Neural progenitor cell (in vitro differentiated cells): ENCODE measurements at regions not wholly inside any gene's neighbourhood (a gene's known extent, or its start where the extent isn't known, plus 50 kb on each side); places are given as distances from the start of the nearest gene placed in this dataset.

Experiments
- DNase-seq: peaks from one replicate; pipeline ENCODE4 v3.0.0-alpha.2; 2016; ENCODE audit warnings: low spot score
- H2AFZ ChIP-seq: fragments of 200-600 bp; sonication (generic); replicated peaks from 2 replicates; pipeline ENCODE4 v1.6.1; 2016; ENCODE audit warnings: antibody characterized with exemption
- H3F3A ChIP-seq: fragments of 200-600 bp; sonication (generic); 2 replicates; pipeline ENCODE4 v1.6.1; 2016; ENCODE audit warnings: antibody characterized with exemption, low read depth
- H3K27ac ChIP-seq: fragments of 200-600 bp; sonication (generic); 2 replicates; pipeline ENCODE4 v1.5.1; 2016; ENCODE audit warnings: mild to moderate bottlenecking
- H3K27me3 ChIP-seq: fragments of 200-600 bp; sonication (generic); 2 replicates; pipeline ENCODE4 v1.6.1; 2016; ENCODE audit warnings: mild to moderate bottlenecking, moderate library complexity
- H3K36me3 ChIP-seq: fragments of 200-600 bp; sonication (generic); 2 replicates; pipeline ENCODE4 v1.5.1; 2016
- H3K4me1 ChIP-seq: fragments of 200-600 bp; sonication (generic); 2 replicates; pipeline ENCODE4 v1.6.1; 2016; ENCODE audit warnings: mixed run types
- H3K4me2 ChIP-seq: fragments of 200-600 bp; sonication (generic); 2 replicates; pipeline ENCODE4 v1.6.1; 2016
- H3K4me3 ChIP-seq: fragments of 200-600 bp; sonication (generic); 2 replicates; pipeline ENCODE4 v1.5.1; 2016
- H3K79me2 ChIP-seq: fragments of 200-600 bp; sonication (generic); 2 replicates; pipeline ENCODE4 v1.6.1; 2016; ENCODE audit warnings: low read depth
- H3K9ac ChIP-seq: fragments of 200-600 bp; sonication (generic); 2 replicates; pipeline ENCODE4 v1.6.1; 2016
- H3K9me3 ChIP-seq: fragments of 200-600 bp; sonication (generic); 2 replicates; pipeline ENCODE4 v1.5.1; 2016; ENCODE audit warnings: low read depth
- H4K20me1 ChIP-seq: fragments of 200-600 bp; sonication (generic); 2 replicates; pipeline ENCODE4 v1.6.1; 2016; ENCODE audit warnings: low read depth
- H3K27ac Mint-ChIP-seq: 3 replicates; pipeline ENCODE4 v1.8.0; 2021; ENCODE audit warnings: mixed read lengths
- H3K27me3 Mint-ChIP-seq: 2 replicates; pipeline ENCODE4 v1.8.0; 2022; ENCODE audit warnings: low read depth, mild to moderate bottlenecking, inconsistent platforms, moderate library complexity, mixed read lengths; ENCODE audit not compliant: insufficient read depth
- H3K36me3 Mint-ChIP-seq: 3 replicates; pipeline ENCODE4 v1.8.0; 2021; ENCODE audit warnings: mixed read lengths
- H3K4me1 Mint-ChIP-seq: 3 replicates; pipeline ENCODE4 v1.8.0; 2021; ENCODE audit warnings: mixed read lengths
- H3K4me3 Mint-ChIP-seq: 3 replicates; pipeline ENCODE4 v1.8.0; 2021; ENCODE audit warnings: mild to moderate bottlenecking, moderate library complexity, mixed read lengths
- H3K9me3 Mint-ChIP-seq: 3 replicates; pipeline ENCODE4 v1.8.0; 2020; ENCODE audit warnings: mixed read lengths
- CTCF ChIP-seq: fragments of 200-600 bp; sonication (generic); IDR thresholded peaks from 2 replicates; pipeline ENCODE4 v1.5.1; 2017; ENCODE audit warnings: antibody characterized with exemption, mild to moderate bottlenecking
- EZH2 ChIP-seq: fragments of 200-600 bp; sonication (generic); IDR thresholded peaks from 2 replicates; pipeline ENCODE4 v1.6.1; 2017; ENCODE audit warnings: antibody characterized with exemption, mild to moderate bottlenecking, moderate library complexity
- EZH2phosphoT487 ChIP-seq: fragments of 200-600 bp; sonication (generic); IDR thresholded peaks from 2 replicates; pipeline ENCODE4 v1.6.1; 2017; ENCODE audit warnings: antibody characterized with exemption

GRCh38 chr10:112875476-112876267, 74.4 kb upstream of the TCF7L2 start:
- Histone ChIP-seq H3K9ac (no peak overlapping the region), H4K20me1 (no peaks in the 10 kb centered on the region), H3K4me1 (no peaks in the 10 kb centered on the region), H3F3A (no peaks in the 10 kb centered on the region), H2AFZ (no peak overlapping the region), H3K27me3 (no peaks in the 10 kb centered on the region), H3K36me3 (no peaks in the 10 kb centered on the region), H3K9me3 (no peaks in the 10 kb centered on the region), H3K4me2 (no peak overlapping the region), H3K79me2 (no peaks in the 10 kb centered on the region), H3K4me3 (no peak overlapping the region), H3K27ac (no peak overlapping the region)
- peaks cover 7% of the 10 kb centered on the region for H3K27me3 Mint-ChIP-seq
- no peaks in the 10 kb centered on the region for H3K4me1 Mint-ChIP-seq
- TF ChIP-seq CTCF (no peak), EZH2 (no peak)
- no peak overlapping the region for H3K27ac Mint-ChIP-seq
- DNase-seq, result no peak
- H3K36me3 Mint-ChIP-seq, result no peaks in the 10 kb centered on the region
- no peak overlapping the region for H3K4me3 Mint-ChIP-seq
- peaks cover 6% of the 10 kb centered on the region for H3K9me3 Mint-ChIP-seq

- no peak overlapping the region for H3K27ac Mint-ChIP-seq
Measured at GRCh38 chr10:112880633-112881530, 69.2 kb upstream of the TCF7L2 start.

GRCh38 chr10:112883360-112884178, 66.5 kb upstream of the TCF7L2 start:
- no peak overlapping the region for H3K4me3 Mint-ChIP-seq
- no peaks in the 10 kb centered on the region for H3K9me3 Mint-ChIP-seq
- Histone ChIP-seq H3K79me2 (no peaks in the 10 kb centered on the region), H3K9me3 (no peaks in the 10 kb centered on the region), H4K20me1 (no peaks in the 10 kb centered on the region), H2AFZ (no peak overlapping the region), H3K4me1 (peaks cover 16% of the 10 kb centered on the region), H3F3A (no peaks in the 10 kb centered on the region), H3K4me2 (no peak overlapping the region), H3K9ac (no peak overlapping the region), H3K36me3 (no peaks in the 10 kb centered on the region), H3K27me3 (no peaks in the 10 kb centered on the region), H3K4me3 (no peak overlapping the region), H3K27ac (no peak overlapping the region)
- TF ChIP-seq CTCF (no peak), EZH2 (no peak), EZH2phosphoT487 (no peak)
- H3K36me3 Mint-ChIP-seq, result no peaks in the 10 kb centered on the region
- peaks cover 12% of the 10 kb centered on the region for H3K4me1 Mint-ChIP-seq
- peaks cover 4% of the 10 kb centered on the region for H3K27me3 Mint-ChIP-seq
- no peak for DNase-seq
- H3K27ac Mint-ChIP-seq, result no peak overlapping the region

More at GRCh38 chr10:112880633-112881530, 69.2 kb upstream of the TCF7L2 start:
- TF ChIP-seq EZH2phosphoT487, result no peak
- TF ChIP-seq CTCF, result no peak
- TF ChIP-seq EZH2, result no peak
- DNase-seq, result no peak
- H3K4me3 ChIP-seq, result no peak overlapping the region
- H3K4me2 ChIP-seq, result no peak overlapping the region
- no peak overlapping the region for H3K4me3 Mint-ChIP-seq
- H3K36me3 Mint-ChIP-seq, result no peaks in the 10 kb centered on the region
- H3K79me2 ChIP-seq, result no peaks in the 10 kb centered on the region
- H3K9me3 ChIP-seq, result no peaks in the 10 kb centered on the region
- H3K27ac ChIP-seq, result no peak overlapping the region
- H3K4me1 Mint-ChIP-seq, result no peaks in the 10 kb centered on the region
- no peaks in the 10 kb centered on the region for H3K27me3 ChIP-seq
- H3K36me3 ChIP-seq, result no peaks in the 10 kb centered on the region
- no peak overlapping the region for H2AFZ ChIP-seq
- no peak overlapping the region for H3K9ac ChIP-seq
- H3K9me3 Mint-ChIP-seq, result no peaks in the 10 kb centered on the region
- H3K4me1 ChIP-seq, result no peaks in the 10 kb centered on the region
- no peaks in the 10 kb centered on the region for H3F3A ChIP-seq
- H4K20me1 ChIP-seq, result no peaks in the 10 kb centered on the region
- peaks cover 7% of the 10 kb centered on the region for H3K27me3 Mint-ChIP-seq
